ENCODE measurements at regions not wholly inside any gene's neighbourhood (a gene's known extent, or its start where the extent isn't known, plus 50 kb on each side); places are given as distances from the start of the nearest gene placed in this dataset.

GRCh38 chrX:124818033-124818432 is 471.7 kb downstream of the SH2D1A start:
- no peaks in the 10 kb centered on the region for H3K36me3 Mint-ChIP-seq (ENCODE audit: low read depth)
- no peaks in the 10 kb centered on the region for H3K4me1 Mint-ChIP-seq
- H3K27ac Mint-ChIP-seq (ENCODE audit: unreplicated experiment): no peak overlapping the region
- H3K4me3 Mint-ChIP-seq: no peak overlapping the region
- H3K27me3 Mint-ChIP-seq (ENCODE audit: low read depth): no peaks in the 10 kb centered on the region
- TF ChIP-seq, protein P1, sequence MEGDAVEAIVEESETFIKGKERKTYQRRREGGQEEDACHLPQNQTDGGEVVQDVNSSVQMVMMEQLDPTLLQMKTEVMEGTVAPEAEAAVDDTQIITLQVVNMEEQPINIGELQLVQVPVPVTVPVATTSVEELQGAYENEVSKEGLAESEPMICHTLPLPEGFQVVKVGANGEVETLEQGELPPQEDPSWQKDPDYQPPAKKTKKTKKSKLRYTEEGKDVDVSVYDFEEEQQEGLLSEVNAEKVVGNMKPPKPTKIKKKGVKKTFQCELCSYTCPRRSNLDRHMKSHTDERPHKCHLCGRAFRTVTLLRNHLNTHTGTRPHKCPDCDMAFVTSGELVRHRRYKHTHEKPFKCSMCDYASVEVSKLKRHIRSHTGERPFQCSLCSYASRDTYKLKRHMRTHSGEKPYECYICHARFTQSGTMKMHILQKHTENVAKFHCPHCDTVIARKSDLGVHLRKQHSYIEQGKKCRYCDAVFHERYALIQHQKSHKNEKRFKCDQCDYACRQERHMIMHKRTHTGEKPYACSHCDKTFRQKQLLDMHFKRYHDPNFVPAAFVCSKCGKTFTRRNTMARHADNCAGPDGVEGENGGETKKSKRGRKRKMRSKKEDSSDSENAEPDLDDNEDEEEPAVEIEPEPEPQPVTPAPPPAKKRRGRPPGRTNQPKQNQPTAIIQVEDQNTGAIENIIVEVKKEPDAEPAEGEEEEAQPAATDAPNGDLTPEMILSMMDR (conservative IDR thresholded peaks at IDR 0.05): no peak
- peaks cover 2% of the 10 kb centered on the region for H3K9me3 Mint-ChIP-seq
- no peak for DNase-seq (ENCODE audit: low read depth, low spot score)

DNA sequence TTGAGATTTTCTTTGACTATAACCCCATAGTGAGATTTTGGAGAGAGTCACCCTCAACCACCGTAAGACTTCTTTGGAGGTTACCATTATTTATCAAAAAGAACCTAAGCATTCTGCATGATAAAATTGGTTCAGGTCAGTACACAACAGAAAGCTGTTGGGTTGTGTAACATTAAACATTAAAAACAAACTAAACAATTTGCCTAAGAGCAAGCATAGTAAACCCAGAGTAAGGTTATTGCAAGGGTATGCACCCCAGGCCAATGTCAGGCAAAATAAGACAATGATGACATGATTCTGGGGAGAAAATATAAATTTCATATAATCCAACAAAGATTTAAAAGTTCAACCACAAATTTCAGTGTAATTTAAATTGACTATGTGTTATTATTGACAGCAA is 472.4 kb downstream of the SH2D1A start:
- H3K4me1 Mint-ChIP-seq: no peaks in the 10 kb centered on the region
- no peak overlapping the region for H3K4me3 Mint-ChIP-seq
- TF ChIP-seq, protein P1 (conservative IDR thresholded peaks at IDR 0.05): no peak
- H3K9me3 Mint-ChIP-seq: peaks cover 2% of the 10 kb centered on the region
- H3K36me3 Mint-ChIP-seq (ENCODE audit: low read depth): no peaks in the 10 kb centered on the region
- no peak for DNase-seq (ENCODE audit: low read depth, low spot score)
- H3K27me3 Mint-ChIP-seq (ENCODE audit: low read depth): no peaks in the 10 kb centered on the region
- no peak overlapping the region for H3K27ac Mint-ChIP-seq (ENCODE audit: unreplicated experiment)

DNA sequence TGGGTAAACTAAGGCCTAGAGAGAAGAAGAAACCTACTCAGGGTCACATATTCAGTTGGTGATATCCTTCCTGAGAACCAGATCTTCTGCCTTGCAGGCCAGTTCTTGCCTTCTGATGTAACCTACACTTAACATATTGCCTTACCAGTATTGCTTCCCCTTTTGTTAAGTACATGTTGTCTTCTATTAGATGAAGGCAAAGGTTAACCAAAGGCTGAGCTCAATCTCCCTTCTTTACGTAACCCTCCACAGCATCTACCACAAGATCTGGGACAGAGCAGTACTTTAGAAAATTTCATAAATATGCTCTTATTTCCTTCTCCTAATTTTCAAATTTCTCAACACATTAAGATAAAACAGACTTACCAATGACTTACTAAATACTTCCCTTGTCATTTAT is 474.4 kb downstream of the SH2D1A start:
- Mint-ChIP-seq H3K4me3 (no peak overlapping the region), H3K27me3 (ENCODE audit: low read depth) (no peaks in the 10 kb centered on the region), H3K27ac (ENCODE audit: unreplicated experiment) (no peak overlapping the region), H3K9me3 (peaks cover 2% of the 10 kb centered on the region), H3K36me3 (ENCODE audit: low read depth) (no peaks in the 10 kb centered on the region), H3K4me1 (no peaks in the 10 kb centered on the region)
- TF ChIP-seq, protein P1 (conservative IDR thresholded peaks at IDR 0.05): no peak
- no peak for DNase-seq (ENCODE audit: low read depth, low spot score)

DNA sequence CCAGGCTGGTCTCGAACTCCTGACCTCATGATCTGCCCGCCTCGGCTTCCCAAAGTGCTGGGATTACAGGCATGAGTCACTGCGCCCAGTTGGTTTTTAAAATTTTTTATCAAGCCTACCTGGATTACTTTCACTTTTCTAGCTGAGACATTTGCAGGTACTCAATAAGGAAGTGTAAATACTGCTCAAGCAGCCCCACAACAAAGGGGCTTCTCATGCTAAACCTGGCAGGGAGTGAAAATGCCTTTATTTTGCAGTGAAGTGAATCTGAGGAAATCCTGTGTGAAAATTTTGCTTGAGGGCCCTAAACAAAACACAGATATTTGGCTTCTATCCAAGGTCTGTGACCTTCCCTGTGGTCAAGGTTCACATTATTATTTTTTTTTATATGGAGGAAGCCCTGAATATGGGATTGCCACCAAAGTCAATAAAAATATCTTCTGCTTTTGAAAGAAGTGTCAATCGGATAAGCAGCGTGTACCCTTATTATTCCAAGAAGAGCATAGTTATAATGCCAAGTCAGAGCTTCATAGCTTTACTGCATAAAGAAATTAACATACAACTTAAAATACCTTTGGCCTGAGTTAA is 481.0 kb downstream of the SH2D1A start:
- Mint-ChIP-seq H3K36me3 (ENCODE audit: low read depth) (no peaks in the 10 kb centered on the region), H3K4me1 (peaks cover 6% of the 10 kb centered on the region), H3K9me3 (no peaks in the 10 kb centered on the region), H3K27me3 (ENCODE audit: low read depth) (no peaks in the 10 kb centered on the region), H3K27ac (ENCODE audit: unreplicated experiment) (no peak overlapping the region), H3K4me3 (no peak overlapping the region)
- TF ChIP-seq, protein P1 (conservative IDR thresholded peaks at IDR 0.05): no peak
- DNase-seq (ENCODE audit: low read depth, low spot score): no peak

GRCh38 chrX:124829930-124830329 is 483.6 kb downstream of the SH2D1A start:
- H3K4me3 Mint-ChIP-seq: no peak overlapping the region
- no peaks in the 10 kb centered on the region for H3K27me3 Mint-ChIP-seq (ENCODE audit: low read depth)
- peaks cover 6% of the 10 kb centered on the region for H3K4me1 Mint-ChIP-seq
- H3K36me3 Mint-ChIP-seq (ENCODE audit: low read depth): no peaks in the 10 kb centered on the region
- DNase-seq (ENCODE audit: low read depth, low spot score): no peak
- H3K9me3 Mint-ChIP-seq: no peaks in the 10 kb centered on the region
- H3K27ac Mint-ChIP-seq (ENCODE audit: unreplicated experiment): no peak overlapping the region
- TF ChIP-seq, protein P1 (conservative IDR thresholded peaks at IDR 0.05): no peak

Data from neural crest cell (in vitro differentiated cells).